CD4-positive, alpha-beta T cell treated with Interleukin-12 subunit alpha and Interleukin-12 subunit beta, for 1 hour (primary cell): ENCODE measurements at regions not wholly inside any gene's neighbourhood (a gene's known extent, or its start where the extent isn't known, plus 50 kb on each side); places are given as distances from the start of the nearest gene placed in this dataset.
"Not testable (repeated sequence)": the region's sequence is repeated elsewhere in the genome, so short reads cannot be mapped to it uniquely, and the experiment has no call there.

Source experiments
- DNase-seq: peaks from one replicate; pipeline ENCODE4 v3.0.0-alpha.2; 2020

GRCh38 chr14:41280745-41281144 lies 325.9 kb upstream of the LRFN5 start:
- DNase-seq: no peak

GRCh38 chr14:41277450-41277849 lies 329.2 kb upstream of the LRFN5 start:
- no peak for DNase-seq

GRCh38 chr14:41257476-41257875 lies 349.2 kb upstream of the LRFN5 start:
- no peak for DNase-seq

DNA sequence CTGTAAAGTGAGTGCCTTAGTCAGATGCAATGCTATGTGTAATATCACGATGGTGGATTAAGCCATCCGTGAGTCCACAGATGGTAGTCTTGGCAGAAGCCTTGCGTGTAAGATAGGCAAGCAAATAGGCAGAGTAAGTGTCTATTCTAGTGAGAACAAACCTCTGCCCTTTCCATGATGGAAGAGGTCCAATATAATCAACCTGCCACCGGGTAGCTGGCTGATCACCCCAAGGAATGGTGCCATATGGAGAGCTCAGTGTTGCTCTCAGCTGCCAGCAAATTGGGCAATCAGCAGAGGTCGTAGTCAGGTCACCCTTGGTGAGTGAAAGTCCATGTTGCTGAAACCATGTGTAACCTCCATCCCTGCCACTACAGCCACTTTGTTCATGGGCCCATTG lies 371.2 kb upstream of the LRFN5 start:
- no peak for DNase-seq

GRCh38 chr14:41230683-41231082 lies 376.0 kb upstream of the LRFN5 start:
- no peak for DNase-seq

GRCh38 chr14:41229824-41230223 lies 376.9 kb upstream of the LRFN5 start:
- no peak for DNase-seq

- DNase-seq: no peak
These were observed 381.2 kb upstream of the LRFN5 start for GRCh38 chr14:41225433-41225832.

- DNase-seq: no peak
These were observed 384.1 kb upstream of the LRFN5 start for GRCh38 chr14:41222581-41222980.

DNA sequence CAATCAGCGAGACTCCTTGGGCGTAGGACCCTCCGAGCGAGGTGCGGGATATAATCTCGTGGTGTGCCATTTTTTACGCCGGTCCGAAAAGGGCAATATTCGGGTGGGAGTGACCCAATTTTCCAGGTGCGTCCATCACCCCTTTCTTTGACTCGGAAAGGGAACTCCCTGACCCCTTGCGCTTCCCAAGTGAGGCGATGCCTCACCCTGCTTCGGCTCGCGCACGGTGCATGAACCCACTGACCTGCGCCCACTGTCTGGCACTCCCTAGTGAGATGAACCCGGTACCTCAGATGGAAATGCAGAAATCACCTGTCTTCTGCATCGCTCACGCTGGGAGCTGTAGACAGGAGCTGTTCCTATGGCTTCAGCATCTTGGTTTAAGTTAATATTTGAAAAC lies 391.7 kb upstream of the LRFN5 start:
- not testable (repeated sequence) for DNase-seq

- no peak for DNase-seq
These were observed 405.0 kb upstream of the LRFN5 start for GRCh38 chr14:41201696-41202095.

- DNase-seq: no peak
These were observed 418.8 kb upstream of the LRFN5 start for GRCh38 chr14:41187868-41188267.

- no peak for DNase-seq
These were observed 435.6 kb upstream of the LRFN5 start for GRCh38 chr14:41171045-41171444.

DNA sequence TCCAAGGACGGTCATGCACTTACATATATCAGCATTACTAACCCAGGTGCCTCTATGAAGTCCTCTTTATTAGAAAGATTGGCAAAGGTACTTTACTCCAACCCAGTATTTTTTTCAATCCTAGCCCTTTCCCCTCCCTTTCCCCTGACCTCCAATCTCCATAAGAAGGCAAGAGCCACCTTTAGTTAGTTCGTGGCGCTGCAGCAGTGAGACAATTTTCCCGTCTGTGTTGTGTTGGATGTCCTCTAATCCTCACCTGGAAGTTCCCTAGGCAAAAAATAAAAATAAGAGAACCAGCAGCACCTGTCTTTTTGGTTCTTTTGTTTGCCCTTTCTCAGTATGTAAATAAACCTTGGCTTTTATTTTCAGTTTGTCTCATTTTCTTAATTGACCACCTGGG lies 439.6 kb upstream of the LRFN5 start:
- DNase-seq: no peak

DNA sequence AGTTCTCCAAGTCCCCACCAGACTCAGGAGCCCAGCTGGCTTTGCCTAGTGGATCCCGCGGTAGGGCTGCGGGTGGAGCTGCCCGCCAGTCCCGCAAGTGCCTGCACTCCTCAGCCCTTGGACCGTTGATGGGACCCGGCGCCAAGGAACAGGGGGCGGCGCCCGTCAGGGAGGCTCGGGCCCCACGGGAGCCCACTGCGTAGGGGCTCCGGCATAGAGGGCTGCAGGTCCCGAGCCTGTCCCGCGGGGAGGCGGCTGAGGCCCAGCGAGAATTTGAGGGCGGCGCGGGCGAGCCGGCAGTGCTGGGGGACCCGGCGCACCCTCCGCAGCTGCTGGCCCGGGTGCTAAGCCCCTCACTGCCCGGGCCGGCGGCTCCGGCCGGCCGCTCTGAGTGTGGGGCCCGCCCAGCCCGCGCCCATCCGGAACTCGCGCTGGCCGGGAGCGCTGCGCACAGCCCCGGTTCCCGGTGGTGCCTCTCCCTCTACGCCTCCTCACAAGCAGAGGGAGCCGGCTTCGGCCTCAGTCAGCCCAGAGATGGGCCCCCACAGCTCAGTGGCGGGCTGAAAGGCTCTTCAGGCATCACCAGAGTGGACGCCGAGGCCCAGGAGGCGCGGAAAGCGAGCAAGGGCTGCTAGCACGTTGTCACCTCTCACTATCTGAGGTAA lies 452.4 kb upstream of the LRFN5 start:
- no peak for DNase-seq

DNA sequence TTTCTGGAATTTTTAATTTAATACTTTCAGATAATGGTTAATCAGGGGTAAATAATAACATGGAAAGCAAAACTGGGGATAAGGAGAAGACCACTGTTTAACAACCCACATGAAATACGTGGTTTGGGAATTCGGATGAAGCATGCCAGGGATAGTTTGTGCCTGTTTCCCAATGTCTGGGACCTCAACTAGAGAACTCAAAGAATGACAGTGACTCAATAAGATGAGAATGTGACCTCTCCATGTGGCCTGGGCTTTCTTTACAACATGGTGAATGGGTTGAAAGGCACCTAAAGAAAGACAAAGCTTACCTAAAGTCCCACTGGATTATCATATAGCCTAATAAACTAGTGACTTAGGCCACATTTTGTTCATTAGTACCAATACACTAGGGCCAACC lies 460.3 kb upstream of the LRFN5 start:
- DNase-seq: no peak

DNA sequence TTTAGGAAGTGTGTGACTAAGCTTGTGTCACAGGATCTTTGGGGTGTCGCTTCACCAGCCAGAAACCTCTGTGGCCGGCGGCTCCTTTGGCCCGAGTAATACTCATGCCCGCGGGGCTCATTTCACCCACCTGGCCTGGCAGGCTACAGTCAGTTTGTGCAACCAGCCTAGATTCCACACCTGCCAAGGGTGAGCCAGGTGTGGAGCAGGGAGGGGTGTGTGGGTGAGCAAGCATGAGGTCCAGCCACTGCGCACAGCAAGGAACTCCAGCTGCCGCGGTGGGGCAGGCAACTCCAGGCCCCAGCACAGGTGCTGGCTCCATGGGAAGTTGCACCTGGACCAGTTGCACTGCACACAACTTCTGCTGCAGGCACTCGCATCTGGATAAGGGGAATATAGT lies 462.3 kb upstream of the LRFN5 start:
- DNase-seq: no peak

GRCh38 chr14:41137741-41138140 lies 468.9 kb upstream of the LRFN5 start:
- DNase-seq: no peak

DNA sequence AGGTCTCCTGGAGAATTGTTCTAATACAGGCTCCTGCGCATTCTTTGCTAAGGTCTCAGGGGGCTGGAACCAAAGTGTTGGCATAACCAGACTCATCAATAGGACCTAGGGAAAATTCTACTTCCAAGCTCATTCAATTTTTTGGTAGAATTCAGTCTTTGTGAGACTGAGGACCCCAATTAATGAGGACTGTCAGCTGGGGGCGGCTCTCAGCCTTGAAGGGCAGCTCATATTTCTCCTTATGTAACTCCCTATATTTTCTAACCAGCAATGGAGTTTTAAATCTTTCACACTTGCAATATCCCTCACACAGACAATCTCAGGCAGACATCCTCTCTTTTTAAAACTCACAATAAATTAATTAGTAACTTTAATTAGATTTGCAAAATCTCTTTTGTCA lies 476.4 kb upstream of the LRFN5 start:
- DNase-seq: no peak

- no peak for DNase-seq
These were observed 486.3 kb upstream of the LRFN5 start for GRCh38 chr14:41120402-41120801.

- DNase-seq: no peak
These were observed 510.5 kb upstream of the LRFN5 start for GRCh38 chr14:41096131-41096530.

DNA sequence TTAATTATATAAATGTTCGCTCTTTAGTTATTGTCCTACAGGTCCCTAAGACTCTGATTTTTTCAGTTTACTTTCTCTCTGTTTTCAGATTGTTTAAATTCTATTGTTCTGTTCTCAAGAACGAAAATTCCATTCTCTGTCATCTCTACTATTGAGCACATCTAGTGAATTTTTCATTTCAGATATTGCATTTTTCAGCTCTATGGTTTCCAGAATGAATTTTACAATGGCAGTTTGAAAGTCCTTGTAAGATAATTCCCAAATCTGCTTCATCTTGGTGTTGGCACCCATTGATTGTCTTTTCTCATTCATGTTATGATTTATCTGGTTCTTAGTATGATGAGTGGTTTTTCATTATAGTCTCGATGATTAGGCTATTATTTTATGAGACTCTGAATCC lies 519.6 kb upstream of the LRFN5 start:
- no peak for DNase-seq

DNA sequence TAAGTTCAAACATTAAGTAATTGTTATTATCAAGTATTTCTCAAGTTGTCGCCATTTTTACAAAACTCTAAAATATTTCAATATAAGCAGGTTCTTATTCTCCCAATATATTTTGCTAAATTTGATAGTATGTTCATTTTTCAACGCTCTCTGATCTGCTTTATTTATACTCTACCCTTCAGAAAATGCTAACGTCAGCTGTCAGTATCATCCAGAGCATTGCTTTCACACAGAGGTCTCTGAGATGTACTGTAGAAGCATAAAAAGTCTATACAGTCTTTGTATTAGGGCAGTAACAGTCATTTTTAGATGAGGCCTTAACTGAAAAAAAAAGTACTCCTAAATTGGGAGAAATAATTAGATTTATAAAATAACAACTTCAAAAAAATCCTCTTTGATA lies 533.1 kb upstream of the LRFN5 start:
- no peak for DNase-seq

DNA sequence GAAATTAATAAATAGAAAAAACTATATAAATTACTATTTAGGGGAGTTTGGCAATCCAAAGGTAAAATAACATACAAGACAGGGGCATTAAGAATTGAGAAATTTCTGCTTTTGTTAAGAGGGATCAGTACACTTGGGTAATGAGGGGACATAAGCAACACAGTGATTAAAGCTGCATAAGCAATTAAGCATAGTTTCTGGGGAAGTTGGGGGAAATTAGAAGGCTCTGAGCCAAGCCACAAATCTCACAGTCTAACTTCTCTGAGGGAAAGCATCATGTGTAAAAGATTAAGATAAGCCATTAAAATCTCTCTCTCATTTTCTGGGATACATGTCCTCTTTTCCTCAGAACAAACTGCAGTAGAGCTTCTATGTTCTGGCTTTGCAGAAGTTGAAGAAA lies 533.9 kb upstream of the LRFN5 start:
- DNase-seq: no peak

GRCh38 chr14:41071351-41071750 lies 535.3 kb upstream of the LRFN5 start:
- no peak for DNase-seq

GRCh38 chr14:41062826-41063225 lies 543.9 kb upstream of the LRFN5 start:
- DNase-seq: no peak

DNA sequence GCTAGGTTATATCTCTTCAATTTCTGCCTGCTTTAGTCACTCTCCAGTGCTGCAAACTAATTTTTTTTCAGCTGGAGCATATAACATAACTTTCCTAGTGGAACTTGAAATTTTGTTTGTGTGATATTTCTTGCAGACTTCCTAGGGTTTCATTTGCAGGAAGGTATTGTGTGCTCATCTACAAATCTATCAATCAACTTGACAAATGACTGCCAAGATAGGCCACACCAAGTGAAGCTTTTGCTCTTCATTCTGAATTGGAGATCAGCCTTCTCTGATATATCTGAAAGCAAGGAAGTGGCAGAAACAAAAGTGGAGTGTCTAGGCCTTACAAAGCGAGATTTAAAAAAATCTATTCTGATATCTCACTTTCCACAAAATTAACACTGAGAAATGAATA lies 551.1 kb upstream of the LRFN5 start:
- DNase-seq: no peak
